H1 (cell line): ENCODE measurements at regions not wholly inside any gene's neighbourhood (a gene's known extent, or its start where the extent isn't known, plus 50 kb on each side); places are given as distances from the start of the nearest gene placed in this dataset.

Experiments used
- CTCF ChIA-PET: fragments of 300-600 bp; sonication (Branson Sonifier 250); formaldehyde crosslinking; loops from one replicate; lab custom pipeline; 2021; ENCODE audit not compliant: partially characterized antibody; lab: Charles Lee
- POLR2A ChIA-PET: fragments of 300-600 bp; sonication (Branson Sonifier 250); formaldehyde crosslinking; loops from one replicate; lab custom pipeline; 2021; ENCODE audit warnings: inconsistent platforms; ENCODE audit not compliant: partially characterized antibody; lab: Charles Lee
- DNase-seq, 2 experiments: peaks; one replicate each; pipeline versions ENCODE4 v3.0.0 to v3.0.0-alpha.2; 2010 to 2022; ENCODE audit warnings: low spot score in 2 of 2, low read depth in 1 of 2, mixed read lengths in 1 of 2
- FAIRE-seq: peaks from 2 replicates; lab custom pipeline; 2011; peaks lifted over from hg19 to GRCh38; lab: Jason Lieb, UNC
- H2AFZ ChIP-seq: 2 replicates; pipeline ENCODE4 v1.8.1; 2012; ENCODE audit warnings: low read length, inconsistent platforms
- H2AK5ac ChIP-seq: 2 replicates; pipeline ENCODE4 v1.6.1; 2013; ENCODE audit warnings: low read depth, low read length
- H2BK120ac ChIP-seq: replicated peaks from 2 replicates; pipeline ENCODE3; 2013; ENCODE audit warnings: low read depth, low read length, inconsistent platforms
- H2BK12ac ChIP-seq: 2 replicates; pipeline ENCODE4 v1.6.1; 2013; ENCODE audit warnings: low read depth, low read length
- H2BK15ac ChIP-seq: 2 replicates; pipeline ENCODE4 v1.6.1; 2013; ENCODE audit warnings: low read length
- H2BK20ac ChIP-seq: 2 replicates; pipeline ENCODE4 v1.6.1; 2013; ENCODE audit warnings: low read length
- H2BK5ac ChIP-seq: 2 replicates; pipeline ENCODE4 v1.6.1; 2013; ENCODE audit warnings: low read depth, low read length
- H3K14ac ChIP-seq: 2 replicates; pipeline ENCODE4 v1.6.1; 2013; ENCODE audit warnings: inconsistent platforms; ENCODE audit not compliant: insufficient read length
- H3K18ac ChIP-seq: 2 replicates; pipeline ENCODE4 v1.6.1; 2013; ENCODE audit warnings: low read length; ENCODE audit errors: extremely low read depth
- H3K23ac ChIP-seq: 2 replicates; pipeline ENCODE4 v1.6.1; 2013; ENCODE audit warnings: inconsistent platforms; ENCODE audit not compliant: insufficient read length
- H3K23me2 ChIP-seq: 2 replicates; pipeline ENCODE4 v1.6.1; 2013; ENCODE audit warnings: low read depth, low read length
- H3K27ac ChIP-seq: 2 replicates; pipeline ENCODE4 v1.6.1; 2011; ENCODE audit warnings: low read depth, low read length, inconsistent platforms
- H3K27me3 ChIP-seq, 4 experiments: replicated peaks in 1 of 4; 1 replicate in 1 of 4; 2 replicates in 3 of 4; pipeline versions ENCODE4 v1.6.1 to v1.8.1; 2011 to 2013; ENCODE audit warnings: low read length in 3 of 4, mild to moderate bottlenecking in 3 of 4, inconsistent platforms in 2 of 4, mixed read lengths in 2 of 4, moderate library complexity in 1 of 4; ENCODE audit not compliant: control insufficient read depth in 3 of 4, insufficient read depth in 3 of 4; ENCODE audit errors: extremely low read depth in 1 of 4
- H3K36me3 ChIP-seq, 4 experiments: 2 replicates each; pipeline versions ENCODE4 v1.6.1 to v1.8.1; 2011 to 2013; ENCODE audit warnings: mild to moderate bottlenecking in 4 of 4, low read length in 3 of 4, moderate library complexity in 2 of 4, control low read depth in 1 of 4, inconsistent platforms in 1 of 4; ENCODE audit not compliant: insufficient read depth in 4 of 4, control insufficient read depth in 2 of 4
- H3K4ac ChIP-seq: replicated peaks from 2 replicates; pipeline ENCODE3; 2013; ENCODE audit warnings: low read length, low read depth, mixed read lengths, inconsistent platforms; ENCODE audit not compliant: insufficient read length
- H3K4me1 ChIP-seq, 4 experiments: replicated peaks in 1 of 4; 1 replicate in 1 of 4; 2 replicates in 3 of 4; pipeline versions ENCODE4 v1.6.1 to v1.8.1; 2011 to 2013; ENCODE audit warnings: low read length in 3 of 4, inconsistent platforms in 2 of 4, mixed read lengths in 1 of 4; ENCODE audit not compliant: insufficient read depth in 4 of 4, control insufficient read depth in 3 of 4
- H3K4me2 ChIP-seq, 2 experiments: 2 replicates each; pipeline versions ENCODE4 v1.6.1 to v1.8.1; 2011 to 2013; ENCODE audit warnings: low read depth in 2 of 2, low read length in 2 of 2, control low read depth in 1 of 2, inconsistent platforms in 1 of 2, mild to moderate bottlenecking in 1 of 2; ENCODE audit not compliant: insufficient read depth in 1 of 2
- H3K4me3 ChIP-seq, 4 experiments: fragments of 200-600, 300-600 bp in 1 of 4; sonication (generic), shearing (Covaris generic), sonication (Bioruptor Twin) in 1 of 4; 2 replicates each; pipeline versions ENCODE4 v1.5.1 to v1.8.1; 2011 to 2016; ENCODE audit warnings: low read length in 4 of 4, low read depth in 3 of 4, control low read depth in 2 of 4, inconsistent platforms in 2 of 4, mild to moderate bottlenecking in 2 of 4, mixed read lengths in 1 of 4, moderate library complexity in 1 of 4; ENCODE audit not compliant: insufficient read depth in 2 of 4; ENCODE audit errors: extremely low read depth in 1 of 4
- H3K56ac ChIP-seq: replicated peaks from 2 replicates; pipeline ENCODE3; 2013; ENCODE audit warnings: low read depth, mild to moderate bottlenecking, mixed read lengths, low read length, inconsistent platforms; ENCODE audit not compliant: insufficient read length
- H3K79me1 ChIP-seq: 2 replicates; pipeline ENCODE4 v1.6.1; 2013; ENCODE audit warnings: low read depth, low read length, control low read depth
- H3K79me2 ChIP-seq, 2 experiments: 2 replicates each; pipeline versions ENCODE4 v1.6.1 to v1.8.1; 2012 to 2013; ENCODE audit warnings: low read length in 2 of 2, mild to moderate bottlenecking in 2 of 2, inconsistent platforms in 1 of 2; ENCODE audit not compliant: insufficient read depth in 2 of 2, control insufficient read depth in 1 of 2
- H3K9ac ChIP-seq, 4 experiments: replicated peaks in 1 of 4; 1 replicate in 1 of 4; 2 replicates in 3 of 4; pipeline versions ENCODE4 v1.6.1 to v1.8.1; 2011 to 2013; ENCODE audit warnings: low read depth in 3 of 4, low read length in 3 of 4, control low read depth in 2 of 4, mild to moderate bottlenecking in 2 of 4, moderate library complexity in 2 of 4, inconsistent platforms in 1 of 4; ENCODE audit errors: extremely low read depth in 1 of 4
- H3K9me3 ChIP-seq, 2 experiments: 2 replicates each; pipeline versions ENCODE4 v1.6.1 to v1.8.1; 2012 to 2013; ENCODE audit warnings: mild to moderate bottlenecking in 2 of 2, moderate library complexity in 2 of 2, control low read depth in 1 of 2, inconsistent platforms in 1 of 2, low read depth in 1 of 2, low read length in 1 of 2, mixed read lengths in 1 of 2; ENCODE audit not compliant: insufficient read depth in 2 of 2
- H4K20me1 ChIP-seq, 2 experiments: replicated peaks in 1 of 2; 2 replicates each; pipeline versions ENCODE3 to v1.8.1; 2011 to 2013; ENCODE audit warnings: inconsistent platforms in 2 of 2, low read length in 2 of 2, mild to moderate bottlenecking in 1 of 2; ENCODE audit not compliant: insufficient read depth in 2 of 2, control insufficient read depth in 1 of 2
- H4K5ac ChIP-seq: 2 replicates; pipeline ENCODE4 v1.6.1; 2013; ENCODE audit warnings: low read length, low read depth, mixed read lengths, inconsistent platforms; ENCODE audit not compliant: insufficient read length
- H4K8ac ChIP-seq: 2 replicates; pipeline ENCODE4 v1.8.0; 2013; ENCODE audit warnings: mild to moderate bottlenecking, moderate library complexity, low read length, inconsistent platforms; ENCODE audit not compliant: insufficient read depth; ENCODE audit errors: extremely low read depth
- H4K91ac ChIP-seq: replicated peaks from 2 replicates; pipeline ENCODE3; 2013; ENCODE audit warnings: low read length, mixed read lengths, inconsistent platforms; ENCODE audit not compliant: insufficient read length
- ATF2 ChIP-seq: IDR thresholded peaks from 2 replicates; pipeline ENCODE4 v1.6.1; 2012; ENCODE audit warnings: low read length, inconsistent platforms
- MAFK ChIP-seq: IDR thresholded peaks from 2 replicates; pipeline ENCODE4 v1.6.1; 2012; ENCODE audit warnings: low read depth, mild to moderate bottlenecking, improper control_type of control experiment, low read length
- WGBS, 2 experiments: shearing (Covaris generic) in 1 of 2; methylation state at CpG; one replicate each; pipeline versions ENCODE4 v1.1.6 to v1.1.7; 2013 to 2015; ENCODE audit warnings: low lambda C conversion rate in 2 of 2, mixed read lengths in 2 of 2, inconsistent platforms in 1 of 2, low coverage in 1 of 2, missing lambda C conversion rate in 1 of 2; ENCODE audit not compliant: insufficient replicate concordance in 2 of 2, insufficient coverage in 1 of 2, insufficient read length in 1 of 2; ENCODE audit errors: extremely low coverage in 1 of 2, missing lambda C conversion rate in 1 of 2; 5-methylcytosine and 5-hydroxymethylcytosine counted together

GRCh38 chr15:85871545-85871944 lies 76.8 kb upstream of the KLHL25 start:
- POLR2A ChIA-PET, result no interaction called here
- CTCF ChIA-PET, result interaction anchor here (0.8 to 4.4 kb wide), 3 partner anchors 9 to 17 kb away, joined by 3 to 25 read pairs (median 4); no protein-coding TSS in a partner anchor

More at GRCh38 chr15:85871545-85871944, 76.8 kb upstream of the KLHL25 start:
- Histone ChIP-seq H3K79me2 (no peaks in the 10 kb centered on the region), H3K36me3 (no peaks in the 10 kb centered on the region), H2BK20ac (no peak overlapping the region), H4K8ac (no peak overlapping the region), H3K4me1 (no peaks in the 10 kb centered on the region), H4K5ac (no peak overlapping the region), H3K79me1 (no peaks in the 10 kb centered on the region), H3K56ac (no peak overlapping the region), H2BK5ac (no peak overlapping the region), H3K27ac (no peak overlapping the region), H3K9ac (no peak overlapping the region), H2AFZ (0 out of 2 replicates have a peak overlapping the region, but pooled peaks have one; percentile 25), H4K20me1 (no peaks in the 10 kb centered on the region), H3K18ac (no peak overlapping the region), H2AK5ac (no peak overlapping the region), H4K91ac (no peak overlapping the region), H2BK120ac (no peak overlapping the region), H3K9me3 (no peaks in the 10 kb centered on the region), H2BK15ac (no peak overlapping the region), H3K23me2 (no peaks in the 10 kb centered on the region)
- 89% methylated on average over 8 of the region's 8 CpGs; no CpG with 5 or more reads in 1 of the 2 experiments for WGBS, 2 experiments
- DNase-seq, result no peak
- TF ChIP-seq ATF2 (no peak), MAFK (no peak)
- TF ChIP-seq, all 59 proteins: peak for 0
- Histone ChIP-seq H2BK12ac (no peak overlapping the region), H3K23ac (no peak overlapping the region), H3K4me3 (no peak overlapping the region), H3K14ac (no peak overlapping the region), H3K27me3 (no peaks in the 10 kb centered on the region), H3K4me2 (no peak overlapping the region), H3K4ac (no peak overlapping the region)
- no peak for FAIRE-seq
